ENCODE measurements at regions not wholly inside any gene's neighbourhood (a gene's known extent, or its start where the extent isn't known, plus 50 kb on each side); places are given as distances from the start of the nearest gene placed in this dataset.

DNA sequence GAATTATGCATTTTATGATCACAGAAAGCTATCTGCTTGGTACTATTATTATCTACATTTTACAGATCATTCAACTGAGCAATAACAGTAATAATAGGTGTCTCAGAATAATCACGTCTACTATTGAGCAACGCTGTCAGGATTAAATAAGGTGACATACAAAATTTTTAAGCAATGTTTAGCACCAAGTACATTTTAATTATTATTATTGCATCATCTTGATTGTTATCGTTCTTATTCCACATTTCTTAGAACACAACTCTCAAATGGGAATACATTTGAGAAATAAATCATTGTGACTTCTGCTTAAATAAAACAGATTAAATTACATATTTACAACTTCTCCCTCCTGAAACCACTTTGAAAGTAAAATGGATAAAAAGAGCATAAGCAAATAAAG is 1083.5 kb upstream of the ADGRL3 start:
- no peak for DNase-seq
- intact Hi-C loops (cut with micrococcal nuclease; ENCODE audit: unreplicated experiment), result no loop called here
- H3K27ac Mint-ChIP-seq (ENCODE audit: unreplicated experiment), result no peak overlapping the region
- no peaks in the 10 kb centered on the region for H3K36me3 Mint-ChIP-seq (ENCODE audit: insufficient read depth, unreplicated experiment)
- no peak overlapping the region for H3K4me3 Mint-ChIP-seq (ENCODE audit: low read depth, unreplicated experiment)
- H3K4me1 Mint-ChIP-seq (ENCODE audit: low read depth, unreplicated experiment), result no peaks in the 10 kb centered on the region
- H3K9me3 Mint-ChIP-seq (ENCODE audit: low read depth, unreplicated experiment), result peaks cover 4% of the 10 kb centered on the region
- BruUV-seq (replicated peaks), result no TSS peak
- H3K27me3 Mint-ChIP-seq (ENCODE audit: unreplicated experiment), result no peaks in the 10 kb centered on the region
- TF ChIP-seq, protein P1, sequence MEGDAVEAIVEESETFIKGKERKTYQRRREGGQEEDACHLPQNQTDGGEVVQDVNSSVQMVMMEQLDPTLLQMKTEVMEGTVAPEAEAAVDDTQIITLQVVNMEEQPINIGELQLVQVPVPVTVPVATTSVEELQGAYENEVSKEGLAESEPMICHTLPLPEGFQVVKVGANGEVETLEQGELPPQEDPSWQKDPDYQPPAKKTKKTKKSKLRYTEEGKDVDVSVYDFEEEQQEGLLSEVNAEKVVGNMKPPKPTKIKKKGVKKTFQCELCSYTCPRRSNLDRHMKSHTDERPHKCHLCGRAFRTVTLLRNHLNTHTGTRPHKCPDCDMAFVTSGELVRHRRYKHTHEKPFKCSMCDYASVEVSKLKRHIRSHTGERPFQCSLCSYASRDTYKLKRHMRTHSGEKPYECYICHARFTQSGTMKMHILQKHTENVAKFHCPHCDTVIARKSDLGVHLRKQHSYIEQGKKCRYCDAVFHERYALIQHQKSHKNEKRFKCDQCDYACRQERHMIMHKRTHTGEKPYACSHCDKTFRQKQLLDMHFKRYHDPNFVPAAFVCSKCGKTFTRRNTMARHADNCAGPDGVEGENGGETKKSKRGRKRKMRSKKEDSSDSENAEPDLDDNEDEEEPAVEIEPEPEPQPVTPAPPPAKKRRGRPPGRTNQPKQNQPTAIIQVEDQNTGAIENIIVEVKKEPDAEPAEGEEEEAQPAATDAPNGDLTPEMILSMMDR (IDR thresholded peaks at IDR 0.05; ENCODE audit: unreplicated experiment), result no peak
- CTCF ChIA-PET, result no interaction called here

DNA sequence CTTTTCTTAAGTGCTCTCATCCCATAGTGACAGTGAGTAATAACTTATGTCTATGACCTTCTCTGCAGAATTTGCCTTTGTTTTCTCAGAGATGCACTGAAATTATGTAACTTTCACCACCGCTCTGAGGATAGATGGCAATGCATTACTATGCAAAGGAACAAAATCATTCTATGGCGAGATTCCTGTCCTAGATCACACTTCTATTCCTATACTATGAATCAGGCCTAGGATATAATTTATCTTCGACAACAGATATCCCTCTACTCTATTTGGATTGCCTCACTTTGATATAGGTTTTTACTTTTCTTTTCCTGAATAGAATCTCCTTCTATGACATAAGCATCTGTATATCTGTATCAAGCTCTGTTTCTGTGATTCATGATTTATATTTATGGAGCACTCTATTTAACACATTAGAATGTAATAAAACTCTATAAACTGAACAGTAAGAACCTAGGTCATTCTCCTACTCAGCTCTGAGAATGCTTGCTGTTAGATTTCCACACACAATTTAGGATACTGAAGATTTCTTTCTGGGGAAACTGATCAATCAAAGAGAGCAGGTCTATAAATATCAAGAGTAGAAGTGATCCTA is 1082.3 kb upstream of the ADGRL3 start:
- no TSS peak for BruUV-seq (replicated peaks)
- intact Hi-C loops (cut with micrococcal nuclease; ENCODE audit: unreplicated experiment), result no loop called here
- CTCF ChIA-PET, result no interaction called here

DNA sequence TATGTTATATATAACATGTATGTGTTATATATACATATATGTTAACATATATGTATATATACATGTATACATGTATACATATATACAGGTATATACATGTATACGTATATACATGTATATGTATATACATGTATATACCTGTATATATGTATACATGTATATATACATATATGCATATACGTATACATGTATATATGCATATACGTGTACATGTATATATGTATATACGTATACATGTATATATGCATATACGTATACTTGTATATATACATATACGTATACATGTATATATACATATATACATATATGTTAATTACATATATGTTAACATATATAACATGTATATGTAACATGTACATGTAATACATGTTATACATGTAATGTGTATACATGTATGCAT is 1077.3 kb upstream of the ADGRL3 start:
- no TSS peak for BruUV-seq (replicated peaks)
- no peaks in the 10 kb centered on the region for H3K27me3 Mint-ChIP-seq (ENCODE audit: unreplicated experiment)
- DNase-seq, result no peak
- no peak overlapping the region for H3K4me3 Mint-ChIP-seq (ENCODE audit: low read depth, unreplicated experiment)
- CTCF ChIA-PET, result no interaction called here
- no peaks in the 10 kb centered on the region for H3K4me1 Mint-ChIP-seq (ENCODE audit: low read depth, unreplicated experiment)
- H3K27ac Mint-ChIP-seq (ENCODE audit: unreplicated experiment), result no peak overlapping the region
- TF ChIP-seq, protein P1 (IDR thresholded peaks at IDR 0.05; ENCODE audit: unreplicated experiment), result no peak
- H3K9me3 Mint-ChIP-seq (ENCODE audit: low read depth, unreplicated experiment), result no peaks in the 10 kb centered on the region
- H3K36me3 Mint-ChIP-seq (ENCODE audit: insufficient read depth, unreplicated experiment), result no peaks in the 10 kb centered on the region
- intact Hi-C loops (cut with micrococcal nuclease; ENCODE audit: unreplicated experiment), result no loop called here

More for the DNA sequence above, 1082.3 kb upstream of the ADGRL3 start:
- Mint-ChIP-seq H3K4me1 (ENCODE audit: low read depth, unreplicated experiment) (no peaks in the 10 kb centered on the region), H3K27me3 (ENCODE audit: unreplicated experiment) (no peaks in the 10 kb centered on the region), H3K9me3 (ENCODE audit: low read depth, unreplicated experiment) (peaks cover 4% of the 10 kb centered on the region), H3K4me3 (ENCODE audit: low read depth, unreplicated experiment) (no peak overlapping the region), H3K27ac (ENCODE audit: unreplicated experiment) (no peak overlapping the region), H3K36me3 (ENCODE audit: insufficient read depth, unreplicated experiment) (no peaks in the 10 kb centered on the region)
- TF ChIP-seq, protein P1 (IDR thresholded peaks at IDR 0.05; ENCODE audit: unreplicated experiment), result no peak
- no peak for DNase-seq

DNA sequence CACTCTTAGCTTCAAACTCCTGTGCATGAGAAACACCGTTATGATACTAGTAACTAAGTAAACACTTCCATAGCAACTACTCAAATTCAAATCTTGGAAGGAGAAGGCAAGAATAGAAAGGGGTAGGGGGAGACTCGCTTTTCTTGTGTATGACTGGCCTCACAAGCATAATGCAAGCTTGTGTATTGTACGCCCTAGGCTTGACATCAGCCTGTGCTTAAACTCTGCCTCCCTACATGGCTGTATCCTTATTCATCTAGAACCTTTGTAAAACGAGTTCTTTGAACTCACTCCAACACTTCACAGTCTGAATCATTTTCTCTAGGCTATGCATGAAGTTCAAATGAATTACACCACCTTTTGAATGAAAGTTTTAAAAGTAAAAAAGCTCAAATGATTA is 1071.2 kb upstream of the ADGRL3 start:
- Mint-ChIP-seq H3K27me3 (ENCODE audit: unreplicated experiment) (no peaks in the 10 kb centered on the region), H3K27ac (ENCODE audit: unreplicated experiment) (no peak overlapping the region), H3K9me3 (ENCODE audit: low read depth, unreplicated experiment) (no peaks in the 10 kb centered on the region), H3K4me3 (ENCODE audit: low read depth, unreplicated experiment) (no peak overlapping the region), H3K4me1 (ENCODE audit: low read depth, unreplicated experiment) (no peaks in the 10 kb centered on the region), H3K36me3 (ENCODE audit: insufficient read depth, unreplicated experiment) (no peaks in the 10 kb centered on the region)
- no TSS peak for BruUV-seq (replicated peaks)
- DNase-seq, result no peak
- CTCF ChIA-PET, result no interaction called here
- TF ChIP-seq, protein P1 (IDR thresholded peaks at IDR 0.05; ENCODE audit: unreplicated experiment), result no peak
- intact Hi-C loops (cut with micrococcal nuclease; ENCODE audit: unreplicated experiment), result no loop called here

Measured in Calu3 (cell line).